Ovary (tissue), 7 donors: ENCODE measurements at regions not wholly inside any gene's neighbourhood (a gene's known extent, or its start where the extent isn't known, plus 50 kb on each side); places are given as distances from the start of the nearest gene placed in this dataset.

Experiments
- DNase-seq, 5 donors: peaks; one replicate each; pipeline ENCODE4 v3.0.0-alpha.2; 2019 to 2020
- H3K27ac ChIP-seq, 2 donors: fragments of 200-600 bp; one replicate each; pipeline versions ENCODE4 v1.5.1 to v1.8.0; 2019 to 2022
- H3K27me3 ChIP-seq: fragments of 200-600 bp; one replicate; pipeline ENCODE4 v1.8.0; 2022
- H3K36me3 ChIP-seq: fragments of 200-600 bp; sonication (generic); one replicate; pipeline ENCODE4 v1.5.1; 2019
- H3K4me1 ChIP-seq: one replicate; pipeline ENCODE4 v1.8.1; 2013; ENCODE audit warnings: mild to moderate bottlenecking, moderate library complexity; ENCODE audit not compliant: insufficient read depth
- H3K4me3 ChIP-seq: fragments of 200-600 bp; sonication (generic); one replicate; pipeline ENCODE4 v1.5.1; 2017
- H3K9me3 ChIP-seq, 2 donors: fragments of 200-600 bp in 1 of 2; sonication (generic) in 1 of 2; one replicate each; pipeline versions ENCODE4 v1.5.1 to v1.8.1; 2013 to 2019; ENCODE audit warnings: mild to moderate bottlenecking in 1 of 2, moderate library complexity in 1 of 2
- CTCF ChIP-seq, 3 donors: fragments of 450-650 bp in 2 of 3; fragments of 200-600 bp in 1 of 3; IDR thresholded peaks; one replicate each; pipeline versions ENCODE4 v1.5.1 to v1.8.0; 2016 to 2022; ENCODE audit warnings: antibody characterized with exemption in 3 of 3, mild to moderate bottlenecking in 1 of 3
- EP300 ChIP-seq: sonication (generic); formaldehyde crosslinking; IDR thresholded peaks from one replicate; pipeline ENCODE4 v1.6.1; 2017; ENCODE audit warnings: antibody characterized with exemption
- POLR2A ChIP-seq: fragments of 450-650 bp; IDR thresholded peaks from one replicate; pipeline ENCODE4 v1.6.1; 2017; ENCODE audit warnings: antibody characterized with exemption, mild to moderate bottlenecking, moderate library complexity
- WGBS, 3 donors: extraction: QIAGEN DNeasy Blood & Tissue Kit in 1 of 3; methylation state at CpG; one replicate each; pipeline versions ENCODE4 v1.1.5 to v1.1.7; 2013 to 2017; 5-methylcytosine and 5-hydroxymethylcytosine counted together
- intact Hi-C, 4 donors: fragments of 100-400 bp; cut with DNase I; formaldehyde crosslinking; loops; one replicate each; pipeline versions ENCODE4 v1.11.0 to v1.15.1; 2022 to 2023
- donor health status: DM: no; HTN: no; CAD: no; lungs with moderate emphysema.
- donor health status: DM: no; HTN: no; CAD: no.
- donor health status: Bipolar disorder and iron deficiency.
- donor health status: DM: no; HTN: no; CAD: no.
- donor health status: DM: yes; HTN: yes; CAD: no.

- Histone ChIP-seq H3K36me3 (no peaks in the 10 kb centered on the region), H3K27me3 (no peaks in the 10 kb centered on the region), H3K4me3 (no peak overlapping the region), H3K27ac (no peak overlapping the region), H3K4me1 (no peaks in the 10 kb centered on the region), H3K9me3 (no peaks in the 10 kb centered on the region)
- no peak for DNase-seq
- intact Hi-C loops, result no loop called here
- WGBS, 3 donors, result 81 to 92% (median 81%) methylated on average over 3 of the region's 3 CpGs
- TF ChIP-seq EP300 (no peak), POLR2A (no peak), CTCF (IDR thresholded peaks at IDR 0.05) (no peak)
These were observed 235.8 kb upstream of the TMCO5A start for GRCh38 chr15:37698679-37699078.

GRCh38 chr15:37701230-37701629 is 233.2 kb upstream of the TMCO5A start:
- intact Hi-C loops, result no loop called here
- DNase-seq, result no peak
- Histone ChIP-seq H3K36me3 (no peaks in the 10 kb centered on the region), H3K27me3 (no peaks in the 10 kb centered on the region), H3K27ac (no peak overlapping the region), H3K4me1 (no peaks in the 10 kb centered on the region), H3K9me3 (no peaks in the 10 kb centered on the region), H3K4me3 (no peak overlapping the region)
- 85 to 98% (median 92%) methylated on average over 1 of the region's 1 CpG for WGBS, 3 donors
- TF ChIP-seq EP300 (no peak), CTCF (IDR thresholded peaks at IDR 0.05) (no peak), POLR2A (no peak)

GRCh38 chr15:37709669-37710068 is 224.8 kb upstream of the TMCO5A start:
- intact Hi-C loops, result no loop called here
- Histone ChIP-seq H3K36me3 (no peaks in the 10 kb centered on the region), H3K9me3 (peaks cover 0 to 4% of the 10 kb centered on the region in 2 donors), H3K27ac (no peak overlapping the region), H3K27me3 (no peaks in the 10 kb centered on the region), H3K4me1 (no peaks in the 10 kb centered on the region), H3K4me3 (no peak overlapping the region)
- TF ChIP-seq CTCF (IDR thresholded peaks at IDR 0.05), result no peak
- no peak for TF ChIP-seq EP300
- TF ChIP-seq POLR2A, result no peak
- 78 to 83% (median 82%) methylated on average over 1 of the region's 1 CpG for WGBS, 3 donors
- no peak for DNase-seq

- 82 to 86% (median 85%) methylated on average over 1 of the region's 1 CpG for WGBS, 3 donors
- peaks cover 0 to 4% of the 10 kb centered on the region in 2 donors for H3K9me3 ChIP-seq
- no peaks in the 10 kb centered on the region for H3K4me1 ChIP-seq
- no peaks in the 10 kb centered on the region for H3K36me3 ChIP-seq
- H3K27ac ChIP-seq, result no peak overlapping the region
- H3K4me3 ChIP-seq, result no peak overlapping the region
- no peak for DNase-seq
- TF ChIP-seq POLR2A (no peak), CTCF (IDR thresholded peaks at IDR 0.05) (no peak), EP300 (no peak)
- H3K27me3 ChIP-seq, result no peaks in the 10 kb centered on the region
- intact Hi-C loops, result no loop called here
These were observed 219.3 kb upstream of the TMCO5A start for GRCh38 chr15:37715101-37715500.

GRCh38 chr15:37720267-37720666 is 214.2 kb upstream of the TMCO5A start:
- intact Hi-C loops, result no loop called here
- Histone ChIP-seq H3K4me3 (no peak overlapping the region), H3K27me3 (no peaks in the 10 kb centered on the region), H3K27ac (no peak overlapping the region), H3K36me3 (no peaks in the 10 kb centered on the region), H3K4me1 (no peaks in the 10 kb centered on the region), H3K9me3 (no peaks in the 10 kb centered on the region)
- no peak for DNase-seq
- 73 to 79% (median 76%) methylated on average over 9 of the region's 9 CpGs for WGBS, 3 donors
- TF ChIP-seq EP300 (no peak), POLR2A (no peak), CTCF (IDR thresholded peaks at IDR 0.05) (no peak)
